ENCODE measurements at regions not wholly inside any gene's neighbourhood (a gene's known extent, or its start where the extent isn't known, plus 50 kb on each side); places are given as distances from the start of the nearest gene placed in this dataset.

DNA sequence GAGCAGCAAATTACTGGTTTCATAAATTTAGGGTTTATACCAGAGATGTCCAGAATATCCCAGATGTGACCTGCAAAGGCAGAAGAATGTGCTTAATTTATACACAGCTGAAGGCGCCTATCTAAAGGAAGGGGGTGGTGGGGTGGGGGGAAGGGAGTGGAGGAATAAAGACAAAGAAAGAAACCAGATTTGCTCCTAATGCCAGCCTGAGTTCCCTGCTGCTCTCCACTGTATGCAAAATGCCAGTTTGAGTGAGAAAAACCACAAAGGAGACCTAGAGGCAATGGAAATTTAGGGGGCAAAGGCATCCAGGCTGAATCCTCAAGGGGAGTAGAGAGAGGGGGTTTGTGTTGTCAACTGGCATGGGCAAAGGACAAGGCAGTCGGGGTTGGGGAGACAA is 161.5 kb upstream of the TOX3 start:
- Histone ChIP-seq H3K27me3 (no peaks in the 10 kb centered on the region), H3K36me3 (no peaks in the 10 kb centered on the region), H3K4me1 (no peaks in the 10 kb centered on the region), H3K9me3 (no peaks in the 10 kb centered on the region), H3K27ac (no peak overlapping the region), H3K4me3 (no peak overlapping the region)
- TF ChIP-seq POLR2AphosphoS5 (IDR thresholded peaks at IDR 0.05) (no peak), EP300 (IDR thresholded peaks at IDR 0.05) (no peak), POLR2A (IDR thresholded peaks at IDR 0.05) (no peak), CTCF (IDR thresholded peaks at IDR 0.05) (no peak)
- ATAC-seq (ENCODE audit: low FRiP score in 2 of 2), result no peak
- no peak for DNase-seq
- WGBS, 2 donors, result 68 to 70% methylated on average over 2 of the region's 2 CpGs

DNA sequence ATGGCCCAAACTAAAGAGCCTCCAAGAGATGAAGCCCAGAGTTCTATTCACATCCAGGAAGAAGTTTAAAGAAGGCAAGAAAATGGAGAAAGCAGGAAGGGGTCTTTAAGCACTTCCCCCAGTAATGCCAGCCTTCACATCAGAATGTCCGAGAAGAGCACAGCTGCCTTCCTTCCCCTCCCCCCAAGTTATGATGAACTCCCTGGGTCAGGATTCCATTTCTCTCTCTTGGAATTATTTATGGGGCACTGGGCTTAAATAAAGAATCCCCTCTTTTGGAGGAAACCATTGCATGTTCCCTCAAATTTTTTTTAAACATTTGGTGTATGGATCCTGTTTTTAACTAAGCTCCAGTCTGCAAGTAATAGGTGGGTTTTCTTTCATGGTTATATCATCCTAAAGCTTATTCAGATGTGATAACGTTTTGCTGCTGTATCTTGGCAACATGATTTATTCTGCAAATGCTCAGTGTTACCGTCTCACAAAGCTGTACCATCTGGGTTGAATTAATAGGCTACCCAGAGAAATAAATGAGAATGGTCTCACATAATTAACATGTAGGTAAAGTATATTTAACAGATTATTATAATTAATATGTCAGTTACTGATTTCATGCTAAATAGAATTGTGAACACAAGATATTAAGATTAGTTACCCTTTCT is 160.9 kb upstream of the TOX3 start:
- Histone ChIP-seq H3K27me3 (no peaks in the 10 kb centered on the region), H3K4me3 (no peak overlapping the region), H3K9me3 (no peaks in the 10 kb centered on the region), H3K4me1 (no peaks in the 10 kb centered on the region), H3K36me3 (no peaks in the 10 kb centered on the region), H3K27ac (no peak overlapping the region)
- ATAC-seq (ENCODE audit: low FRiP score in 2 of 2), result no peak
- DNase-seq, result no peak
- WGBS, 2 donors, result 51 to 63% methylated on average over 3 of the region's 3 CpGs
- TF ChIP-seq CTCF (IDR thresholded peaks at IDR 0.05), result no peak
- no peak for TF ChIP-seq POLR2AphosphoS5 (IDR thresholded peaks at IDR 0.05)
- no peak for TF ChIP-seq POLR2A (IDR thresholded peaks at IDR 0.05)
- no peak for TF ChIP-seq EP300 (IDR thresholded peaks at IDR 0.05)

- DNase-seq, result no peak
- 71 to 77% methylated on average over 5 of the region's 5 CpGs for WGBS, 2 donors
- TF ChIP-seq POLR2A (IDR thresholded peaks at IDR 0.05) (no peak), EP300 (IDR thresholded peaks at IDR 0.05) (no peak), CTCF (IDR thresholded peaks at IDR 0.05) (no peak), POLR2AphosphoS5 (IDR thresholded peaks at IDR 0.05) (no peak)
- Histone ChIP-seq H3K4me1 (no peaks in the 10 kb centered on the region), H3K27me3 (no peaks in the 10 kb centered on the region), H3K9me3 (no peaks in the 10 kb centered on the region), H3K36me3 (no peaks in the 10 kb centered on the region), H3K4me3 (no peak overlapping the region), H3K27ac (no peak overlapping the region)
- ATAC-seq (ENCODE audit: low FRiP score in 2 of 2), result no peak
These were observed 158.2 kb upstream of the TOX3 start for GRCh38 chr16:52705122-52705521.

GRCh38 chr16:52697971-52698370 is 151.0 kb upstream of the TOX3 start:
- DNase-seq (no peak), ATAC-seq (ENCODE audit: low FRiP score in 2 of 2) (no peak)
- no peak for TF ChIP-seq CTCF (IDR thresholded peaks at IDR 0.05)
- no peak for TF ChIP-seq POLR2AphosphoS5 (IDR thresholded peaks at IDR 0.05)
- TF ChIP-seq EP300 (IDR thresholded peaks at IDR 0.05), result no peak
- TF ChIP-seq POLR2A (IDR thresholded peaks at IDR 0.05), result no peak
- H3K36me3 ChIP-seq, result no peaks in the 10 kb centered on the region
- no peaks in the 10 kb centered on the region for H3K27me3 ChIP-seq
- no peak overlapping the region for H3K4me3 ChIP-seq
- no peaks in the 10 kb centered on the region for H3K9me3 ChIP-seq
- no peaks in the 10 kb centered on the region for H3K4me1 ChIP-seq
- no peak overlapping the region for H3K27ac ChIP-seq

DNA sequence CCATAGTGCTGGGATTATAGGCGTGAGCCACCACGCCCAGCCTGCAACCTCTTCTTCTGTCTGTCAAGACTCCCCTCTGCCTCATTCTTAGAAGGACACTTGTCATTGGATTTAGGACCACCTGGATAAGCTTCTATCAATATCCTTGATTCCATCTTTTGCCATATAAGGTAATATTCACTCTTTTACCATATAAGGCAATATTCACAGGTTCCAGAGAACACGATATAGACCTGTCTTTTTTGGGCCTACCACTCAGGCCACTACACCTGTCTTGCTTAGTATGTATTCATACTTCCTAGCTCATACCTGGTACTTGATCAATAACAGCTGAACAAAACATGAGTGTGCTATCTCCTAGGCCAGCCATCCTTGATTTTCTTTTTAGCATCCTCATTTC is 149.2 kb upstream of the TOX3 start:
- Histone ChIP-seq H3K36me3 (no peaks in the 10 kb centered on the region), H3K27ac (no peak overlapping the region), H3K4me1 (no peaks in the 10 kb centered on the region), H3K4me3 (no peak overlapping the region), H3K9me3 (peaks cover 0 to 9% (median 5%) of the 10 kb centered on the region in 4 donors), H3K27me3 (no peaks in the 10 kb centered on the region)
- DNase-seq, result no peak
- WGBS, 2 donors, result 90 to 94% methylated on average over 3 of the region's 3 CpGs
- no peak for ATAC-seq (ENCODE audit: low FRiP score in 2 of 2)
- TF ChIP-seq EP300 (IDR thresholded peaks at IDR 0.05) (no peak), CTCF (IDR thresholded peaks at IDR 0.05) (no peak), POLR2A (IDR thresholded peaks at IDR 0.05) (no peak), POLR2AphosphoS5 (IDR thresholded peaks at IDR 0.05) (no peak)
